ENCODE measurements at regions not wholly inside any gene's neighbourhood (a gene's known extent, or its start where the extent isn't known, plus 50 kb on each side); places are given as distances from the start of the nearest gene placed in this dataset.

DNA sequence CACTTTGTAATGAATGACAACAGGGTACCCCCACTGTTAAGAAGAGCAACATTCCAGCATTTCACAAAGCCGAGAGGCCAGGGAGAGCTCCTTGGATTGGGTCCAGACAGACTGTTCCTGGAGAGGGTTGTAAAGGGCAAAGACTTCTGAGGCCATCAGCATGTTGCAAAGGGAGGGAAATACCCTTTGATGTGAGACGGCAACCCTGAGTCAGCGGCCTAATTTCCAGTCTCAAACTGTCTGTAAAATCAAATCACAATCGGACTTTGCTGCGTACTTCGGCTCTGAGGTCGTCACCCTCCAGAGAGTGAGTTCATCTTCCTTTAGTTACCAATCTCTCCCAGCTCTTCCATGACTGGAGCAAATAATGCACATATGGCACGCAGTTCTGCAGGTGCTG lies 101.0 kb upstream of the DTNBP1 start:
- H2BK12ac ChIP-seq (ENCODE audit: insufficient read length, low read depth, low read length) = no peak overlapping the region
- H4K91ac ChIP-seq (ENCODE audit: insufficient read length, low read depth, low read length) = no peak overlapping the region
- H2AK5ac ChIP-seq (ENCODE audit: insufficient read length, low read length) = no peak overlapping the region
- no peak overlapping the region for H3K23ac ChIP-seq (ENCODE audit: insufficient read length, low read depth, low read length)
- H4K20me1 ChIP-seq (ENCODE audit: control insufficient read depth, insufficient read depth, insufficient read length) = no peaks in the 10 kb centered on the region
- no peak for DNase-seq
- H4K5ac ChIP-seq (ENCODE audit: insufficient read length, low read depth, low read length) = no peak overlapping the region
- H3K14ac ChIP-seq (ENCODE audit: insufficient read depth, low read length) = no peak overlapping the region; the same call in 1 of the 2 replicates
- H3K18ac ChIP-seq (ENCODE audit: insufficient read length, low read depth, low read length) = no peak overlapping the region
- no peaks in the 10 kb centered on the region for H3K79me1 ChIP-seq (ENCODE audit: insufficient read depth, low read depth, low read length, poor library complexity, severe bottlenecking)
- no CpG with 5 or more reads among the region's 8 CpGs for WGBS (ENCODE audit: extremely low coverage, insufficient read length, low lambda C conversion rate)
- no peak overlapping the region for H2BK20ac ChIP-seq (ENCODE audit: low read depth, low read length, poor library complexity, severe bottlenecking)
- no peak overlapping the region for H2BK15ac ChIP-seq (ENCODE audit: low read depth, low read length)
- no peak overlapping the region for H3K4ac ChIP-seq (ENCODE audit: low read depth, low read length)
- H3K27me3 ChIP-seq (ENCODE audit: insufficient read depth, low read length) = no peaks in the 10 kb centered on the region
- no peak overlapping the region for H3K27ac Mint-ChIP-seq
- no peaks in the 10 kb centered on the region for H3K36me3 Mint-ChIP-seq (ENCODE audit: insufficient read depth in 1 of 3, low read depth in 3 of 3)
- no peak overlapping the region for H3K9ac ChIP-seq (ENCODE audit: extremely low read depth, insufficient read length, low read length)
- no peaks in the 10 kb centered on the region for H3K23me2 ChIP-seq (ENCODE audit: insufficient read length, low read depth, low read length, poor library complexity, severe bottlenecking)
- H3K79me2 ChIP-seq (ENCODE audit: insufficient read depth, low read length) = no peaks in the 10 kb centered on the region
- no peak for TF ChIP-seq CTCF (conservative IDR thresholded peaks at IDR 0.05)
- no peaks in the 10 kb centered on the region for H3K9me3 ChIP-seq (ENCODE audit: control insufficient read depth, low read depth, low read length)
- no peak overlapping the region for H3K4me3 Mint-ChIP-seq
- no peak overlapping the region for H4K8ac ChIP-seq (replicated peaks; ENCODE audit: insufficient read length, low read depth, low read length)
- no peak overlapping the region for H2BK120ac ChIP-seq (ENCODE audit: low read depth, low read length, poor library complexity, severe bottlenecking)
- H3K27me3 Mint-ChIP-seq (ENCODE audit: low read depth) = no peaks in the 10 kb centered on the region
- H2BK5ac ChIP-seq (ENCODE audit: insufficient read length, low read length) = no peak overlapping the region
- H3K56ac ChIP-seq (ENCODE audit: insufficient read length, low read depth, low read length) = no peak overlapping the region
- H3K4me1 Mint-ChIP-seq = peaks cover 3 to 10% of the 10 kb centered on the region in 2 experiments
- H3K4me2 ChIP-seq (ENCODE audit: insufficient read depth, insufficient read length, low read length) = no peak overlapping the region
- H3K4me1 ChIP-seq (ENCODE audit: insufficient read depth, low read length) = no peaks in the 10 kb centered on the region
- H3T11ph ChIP-seq (ENCODE audit: low read length) = no peak overlapping the region
- H3K9me3 Mint-ChIP-seq = no peaks in the 10 kb centered on the region
- no peak overlapping the region for H3K27ac ChIP-seq (ENCODE audit: insufficient read length, low read depth, low read length)
- no peak overlapping the region for H2AFZ ChIP-seq (ENCODE audit: low read length)
